Neural progenitor cell (in vitro differentiated cells): ENCODE measurements at regions not wholly inside any gene's neighbourhood (a gene's known extent, or its start where the extent isn't known, plus 50 kb on each side); places are given as distances from the start of the nearest gene placed in this dataset.

Experiments
- DNase-seq: peaks from one replicate; pipeline ENCODE4 v3.0.0-alpha.2; 2016; ENCODE audit warnings: low spot score
- H2AFZ ChIP-seq: fragments of 200-600 bp; sonication (generic); replicated peaks from 2 replicates; pipeline ENCODE4 v1.6.1; 2016; ENCODE audit warnings: antibody characterized with exemption
- H3F3A ChIP-seq: fragments of 200-600 bp; sonication (generic); 2 replicates; pipeline ENCODE4 v1.6.1; 2016; ENCODE audit warnings: antibody characterized with exemption, low read depth
- H3K27ac ChIP-seq: fragments of 200-600 bp; sonication (generic); 2 replicates; pipeline ENCODE4 v1.5.1; 2016; ENCODE audit warnings: mild to moderate bottlenecking
- H3K27me3 ChIP-seq: fragments of 200-600 bp; sonication (generic); 2 replicates; pipeline ENCODE4 v1.6.1; 2016; ENCODE audit warnings: mild to moderate bottlenecking, moderate library complexity
- H3K36me3 ChIP-seq: fragments of 200-600 bp; sonication (generic); 2 replicates; pipeline ENCODE4 v1.5.1; 2016
- H3K4me1 ChIP-seq: fragments of 200-600 bp; sonication (generic); 2 replicates; pipeline ENCODE4 v1.6.1; 2016; ENCODE audit warnings: mixed run types
- H3K4me2 ChIP-seq: fragments of 200-600 bp; sonication (generic); 2 replicates; pipeline ENCODE4 v1.6.1; 2016
- H3K4me3 ChIP-seq: fragments of 200-600 bp; sonication (generic); 2 replicates; pipeline ENCODE4 v1.5.1; 2016
- H3K79me2 ChIP-seq: fragments of 200-600 bp; sonication (generic); 2 replicates; pipeline ENCODE4 v1.6.1; 2016; ENCODE audit warnings: low read depth
- H3K9ac ChIP-seq: fragments of 200-600 bp; sonication (generic); 2 replicates; pipeline ENCODE4 v1.6.1; 2016
- H3K9me3 ChIP-seq: fragments of 200-600 bp; sonication (generic); 2 replicates; pipeline ENCODE4 v1.5.1; 2016; ENCODE audit warnings: low read depth
- H4K20me1 ChIP-seq: fragments of 200-600 bp; sonication (generic); 2 replicates; pipeline ENCODE4 v1.6.1; 2016; ENCODE audit warnings: low read depth
- H3K27ac Mint-ChIP-seq: 3 replicates; pipeline ENCODE4 v1.8.0; 2021; ENCODE audit warnings: mixed read lengths
- H3K27me3 Mint-ChIP-seq: 2 replicates; pipeline ENCODE4 v1.8.0; 2022; ENCODE audit warnings: low read depth, mild to moderate bottlenecking, inconsistent platforms, moderate library complexity, mixed read lengths; ENCODE audit not compliant: insufficient read depth
- H3K36me3 Mint-ChIP-seq: 3 replicates; pipeline ENCODE4 v1.8.0; 2021; ENCODE audit warnings: mixed read lengths
- H3K4me1 Mint-ChIP-seq: 3 replicates; pipeline ENCODE4 v1.8.0; 2021; ENCODE audit warnings: mixed read lengths
- H3K4me3 Mint-ChIP-seq: 3 replicates; pipeline ENCODE4 v1.8.0; 2021; ENCODE audit warnings: mild to moderate bottlenecking, moderate library complexity, mixed read lengths
- H3K9me3 Mint-ChIP-seq: 3 replicates; pipeline ENCODE4 v1.8.0; 2020; ENCODE audit warnings: mixed read lengths
- EZH2 ChIP-seq: fragments of 200-600 bp; sonication (generic); IDR thresholded peaks from 2 replicates; pipeline ENCODE4 v1.6.1; 2017; ENCODE audit warnings: antibody characterized with exemption, mild to moderate bottlenecking, moderate library complexity
- EZH2phosphoT487 ChIP-seq: fragments of 200-600 bp; sonication (generic); IDR thresholded peaks from 2 replicates; pipeline ENCODE4 v1.6.1; 2017; ENCODE audit warnings: antibody characterized with exemption
- TF ChIP-seq, protein P1 (sequence below): fragments of 200-600 bp; sonication (generic); IDR thresholded peaks from 2 replicates; pipeline ENCODE4 v1.5.1; 2017; ENCODE audit warnings: antibody characterized with exemption, mild to moderate bottlenecking

DNA sequence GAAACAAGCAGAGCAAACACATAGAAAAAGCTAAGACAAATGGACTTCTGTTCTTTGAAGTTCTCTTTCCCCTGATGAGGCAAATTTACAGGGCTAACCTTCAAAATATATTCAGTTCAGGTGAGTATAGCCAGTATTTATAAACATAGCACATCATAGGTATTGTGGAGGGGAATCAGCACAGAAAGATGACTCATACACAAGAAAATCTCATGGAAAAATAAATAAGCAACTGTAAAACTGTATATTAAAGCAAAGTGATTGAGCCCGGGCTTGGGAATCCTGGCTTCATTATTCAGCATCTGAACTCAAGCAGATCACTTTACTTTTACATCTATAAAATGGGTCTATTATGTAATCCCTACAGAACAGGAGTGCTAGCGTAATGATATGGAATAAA lies 173.5 kb upstream of the PAPPA start:
- no peak overlapping the region for H3K27ac Mint-ChIP-seq
- Histone ChIP-seq H3K4me1 (peaks cover 4% of the 10 kb centered on the region), H3K36me3 (no peaks in the 10 kb centered on the region), H4K20me1 (no peaks in the 10 kb centered on the region), H3K27ac (no peak overlapping the region), H3F3A (no peaks in the 10 kb centered on the region), H2AFZ (no peak overlapping the region), H3K9me3 (no peaks in the 10 kb centered on the region), H3K27me3 (no peaks in the 10 kb centered on the region), H3K79me2 (no peaks in the 10 kb centered on the region), H3K9ac (no peak overlapping the region), H3K4me2 (no peak overlapping the region), H3K4me3 (no peak overlapping the region)
- TF ChIP-seq EZH2, result no peak
- no peak for TF ChIP-seq EZH2phosphoT487
- TF ChIP-seq, protein P1, sequence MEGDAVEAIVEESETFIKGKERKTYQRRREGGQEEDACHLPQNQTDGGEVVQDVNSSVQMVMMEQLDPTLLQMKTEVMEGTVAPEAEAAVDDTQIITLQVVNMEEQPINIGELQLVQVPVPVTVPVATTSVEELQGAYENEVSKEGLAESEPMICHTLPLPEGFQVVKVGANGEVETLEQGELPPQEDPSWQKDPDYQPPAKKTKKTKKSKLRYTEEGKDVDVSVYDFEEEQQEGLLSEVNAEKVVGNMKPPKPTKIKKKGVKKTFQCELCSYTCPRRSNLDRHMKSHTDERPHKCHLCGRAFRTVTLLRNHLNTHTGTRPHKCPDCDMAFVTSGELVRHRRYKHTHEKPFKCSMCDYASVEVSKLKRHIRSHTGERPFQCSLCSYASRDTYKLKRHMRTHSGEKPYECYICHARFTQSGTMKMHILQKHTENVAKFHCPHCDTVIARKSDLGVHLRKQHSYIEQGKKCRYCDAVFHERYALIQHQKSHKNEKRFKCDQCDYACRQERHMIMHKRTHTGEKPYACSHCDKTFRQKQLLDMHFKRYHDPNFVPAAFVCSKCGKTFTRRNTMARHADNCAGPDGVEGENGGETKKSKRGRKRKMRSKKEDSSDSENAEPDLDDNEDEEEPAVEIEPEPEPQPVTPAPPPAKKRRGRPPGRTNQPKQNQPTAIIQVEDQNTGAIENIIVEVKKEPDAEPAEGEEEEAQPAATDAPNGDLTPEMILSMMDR, result no peak
- H3K4me3 Mint-ChIP-seq, result no peak overlapping the region
- H3K4me1 Mint-ChIP-seq, result peaks cover 8% of the 10 kb centered on the region
- DNase-seq, result no peak
- H3K9me3 Mint-ChIP-seq, result peaks cover 7% of the 10 kb centered on the region
- peaks cover 3% of the 10 kb centered on the region for H3K27me3 Mint-ChIP-seq
- H3K36me3 Mint-ChIP-seq, result no peaks in the 10 kb centered on the region

DNA sequence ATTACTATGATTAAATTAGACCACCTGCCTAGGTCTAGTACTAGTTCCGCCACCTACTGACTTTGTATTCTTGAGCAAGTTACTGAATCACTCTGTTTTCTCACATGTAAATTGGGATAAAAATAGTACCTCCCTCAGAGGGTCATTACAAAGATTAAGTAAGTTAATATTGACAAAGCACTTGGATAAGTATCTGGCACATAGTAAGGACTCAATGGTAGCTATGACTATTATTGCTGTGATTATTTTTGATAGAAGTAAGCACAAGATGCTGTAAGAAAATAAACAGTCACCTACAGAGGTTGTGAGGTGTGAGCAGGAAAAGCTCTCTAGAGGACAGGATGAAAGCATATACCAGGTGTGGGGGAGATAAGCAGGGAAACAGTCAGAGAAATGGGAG lies 173.1 kb upstream of the PAPPA start:
- Mint-ChIP-seq H3K9me3 (peaks cover 5% of the 10 kb centered on the region), H3K4me3 (no peak overlapping the region), H3K27me3 (no peaks in the 10 kb centered on the region), H3K4me1 (peaks cover 8% of the 10 kb centered on the region), H3K27ac (no peak overlapping the region), H3K36me3 (no peaks in the 10 kb centered on the region)
- Histone ChIP-seq H2AFZ (no peak overlapping the region), H3K27ac (no peak overlapping the region), H3K4me2 (no peak overlapping the region), H3K27me3 (no peaks in the 10 kb centered on the region), H4K20me1 (no peaks in the 10 kb centered on the region), H3F3A (no peaks in the 10 kb centered on the region), H3K9me3 (no peaks in the 10 kb centered on the region), H3K36me3 (no peaks in the 10 kb centered on the region), H3K4me3 (no peak overlapping the region), H3K4me1 (peaks cover 4% of the 10 kb centered on the region), H3K79me2 (no peaks in the 10 kb centered on the region), H3K9ac (no peak overlapping the region)
- no peak for DNase-seq
- TF ChIP-seq, protein P1, result no peak
- TF ChIP-seq EZH2phosphoT487 (no peak), EZH2 (no peak)

GRCh38 chr9:115980976-115981375 lies 172.6 kb upstream of the PAPPA start:
- Histone ChIP-seq H3K27ac (no peak overlapping the region), H3F3A (no peaks in the 10 kb centered on the region), H3K36me3 (no peaks in the 10 kb centered on the region), H3K4me1 (peaks cover 4% of the 10 kb centered on the region), H4K20me1 (no peaks in the 10 kb centered on the region), H3K9me3 (no peaks in the 10 kb centered on the region), H3K79me2 (no peaks in the 10 kb centered on the region), H3K27me3 (no peaks in the 10 kb centered on the region), H3K4me3 (no peak overlapping the region), H3K9ac (no peak overlapping the region), H3K4me2 (no peak overlapping the region), H2AFZ (no peak overlapping the region)
- Mint-ChIP-seq H3K36me3 (no peaks in the 10 kb centered on the region), H3K4me1 (peaks cover 8% of the 10 kb centered on the region), H3K4me3 (no peak overlapping the region), H3K27ac (no peak overlapping the region), H3K27me3 (no peaks in the 10 kb centered on the region), H3K9me3 (peaks cover 5% of the 10 kb centered on the region)
- no peak for DNase-seq
- TF ChIP-seq, protein P1, result no peak
- TF ChIP-seq EZH2 (no peak), EZH2phosphoT487 (no peak)
